Neuronal stem cell (in vitro differentiated cells): ENCODE measurements at regions not wholly inside any gene's neighbourhood (a gene's known extent, or its start where the extent isn't known, plus 50 kb on each side); places are given as distances from the start of the nearest gene placed in this dataset.
"Not testable (repeated sequence)": the region's sequence is repeated elsewhere in the genome, so short reads cannot be mapped to it uniquely, and the experiment has no call there.

Experiments
- DNase-seq: peaks from one replicate; pipeline ENCODE4 v3.0.0-alpha.2; 2013; ENCODE audit warnings: low spot score
- H2AFZ ChIP-seq: one replicate; pipeline ENCODE4 v1.6.1; 2013; ENCODE audit warnings: mild to moderate bottlenecking, low read length, inconsistent platforms
- H2AK5ac ChIP-seq: 2 replicates; pipeline ENCODE4 v1.6.1; 2013; ENCODE audit warnings: low read depth, mild to moderate bottlenecking, inconsistent platforms, low read length, moderate library complexity, mixed read lengths
- H2BK120ac ChIP-seq: 2 replicates; pipeline ENCODE4 v1.6.1; 2013; ENCODE audit warnings: low read depth, mild to moderate bottlenecking, inconsistent platforms, low read length, moderate library complexity, mixed read lengths
- H2BK12ac ChIP-seq: one replicate; pipeline ENCODE4 v1.6.1; 2013; ENCODE audit warnings: low read length, inconsistent platforms
- H2BK15ac ChIP-seq: 2 replicates; pipeline ENCODE4 v1.6.1; 2013; ENCODE audit warnings: mild to moderate bottlenecking, low read length, inconsistent platforms, mixed read lengths
- H2BK5ac ChIP-seq: one replicate; pipeline ENCODE4 v1.6.1; 2013; ENCODE audit warnings: inconsistent platforms, mild to moderate bottlenecking, low read length, moderate library complexity
- H3K14ac ChIP-seq: one replicate; pipeline ENCODE4 v1.6.1; 2013; ENCODE audit warnings: low read length, inconsistent platforms
- H3K18ac ChIP-seq: 2 replicates; pipeline ENCODE4 v1.6.1; 2013; ENCODE audit warnings: low read length, inconsistent platforms
- H3K23ac ChIP-seq: 2 replicates; pipeline ENCODE4 v1.6.1; 2013; ENCODE audit warnings: low read depth, mild to moderate bottlenecking, mixed read lengths, low read length, inconsistent platforms; ENCODE audit not compliant: poor library complexity
- H3K27ac ChIP-seq: replicated peaks from 3 replicates; pipeline ENCODE4 v1.5.1; 2013; ENCODE audit warnings: low read length, inconsistent platforms
- H3K27me3 ChIP-seq, 3 experiments: 2 replicates each; pipeline ENCODE4 v1.6.1; 2013; ENCODE audit warnings: low read length in 3 of 3, mild to moderate bottlenecking in 2 of 3, inconsistent platforms in 1 of 3, low read depth in 1 of 3, mixed read lengths in 1 of 3, moderate library complexity in 1 of 3; ENCODE audit not compliant: control insufficient read depth in 3 of 3, insufficient read depth in 3 of 3
- H3K36me3 ChIP-seq, 2 donors: replicated peaks in 1 of 2; 2 replicates each; pipeline ENCODE4 v1.6.1; 2013; ENCODE audit warnings: low read length in 2 of 2; ENCODE audit not compliant: control insufficient read depth in 2 of 2, insufficient read depth in 2 of 2
- H3K4ac ChIP-seq: 2 replicates; pipeline ENCODE4 v1.6.1; 2013; ENCODE audit warnings: inconsistent platforms, mild to moderate bottlenecking, low read length, moderate library complexity
- H3K4me1 ChIP-seq, 2 donors: 1 replicate in 1 of 2; 2 replicates in 1 of 2; pipeline ENCODE4 v1.6.1; 2013; ENCODE audit warnings: low read length in 2 of 2, low read depth in 1 of 2; ENCODE audit not compliant: control insufficient read depth in 2 of 2, insufficient read depth in 1 of 2
- H3K4me2 ChIP-seq: one replicate; pipeline ENCODE4 v1.6.1; 2013; ENCODE audit warnings: mild to moderate bottlenecking, low read length, inconsistent platforms; ENCODE audit not compliant: insufficient read depth, poor library complexity, severe bottlenecking
- H3K4me3 ChIP-seq, 2 donors: 2 replicates each; pipeline ENCODE4 v1.5.1; 2013; ENCODE audit warnings: low read length in 2 of 2, mild to moderate bottlenecking in 2 of 2, inconsistent platforms in 1 of 2, moderate library complexity in 1 of 2
- H3K79me1 ChIP-seq: one replicate; pipeline ENCODE4 v1.6.1; 2013; ENCODE audit warnings: low read depth, mild to moderate bottlenecking, inconsistent platforms, low read length, moderate library complexity
- H3K9ac ChIP-seq: one replicate; pipeline ENCODE4 v1.6.1; 2013; ENCODE audit warnings: mild to moderate bottlenecking, low read depth, low read length, inconsistent platforms; ENCODE audit not compliant: poor library complexity
- H3K9me3 ChIP-seq, 2 donors: replicated peaks in 1 of 2; 2 replicates each; pipeline versions ENCODE3 to v1.6.1; 2013; ENCODE audit warnings: low read length in 2 of 2, mild to moderate bottlenecking in 2 of 2, inconsistent platforms in 1 of 2, low read depth in 1 of 2, mixed read lengths in 1 of 2, moderate library complexity in 1 of 2; ENCODE audit not compliant: control insufficient read depth in 2 of 2, insufficient read depth in 1 of 2
- H4K8ac ChIP-seq: one replicate; pipeline ENCODE4 v1.6.1; 2013; ENCODE audit warnings: low read depth, mild to moderate bottlenecking, inconsistent platforms, low read length, moderate library complexity
- H4K91ac ChIP-seq: one replicate; pipeline ENCODE4 v1.6.1; 2013; ENCODE audit warnings: low read length, low read depth, mild to moderate bottlenecking, inconsistent platforms; ENCODE audit not compliant: poor library complexity
- WGBS, 2 donors: extraction: QIAGEN DNeasy Blood & Tissue Kit; methylation state at CpG; one replicate each; pipeline ENCODE4 v1.1.7; 2013; ENCODE audit warnings: missing lambda C conversion rate in 2 of 2, mixed read lengths in 1 of 2; ENCODE audit not compliant: insufficient read length in 2 of 2, insufficient replicate concordance in 1 of 2; ENCODE audit errors: extremely low coverage in 2 of 2; 5-methylcytosine and 5-hydroxymethylcytosine counted together

DNA sequence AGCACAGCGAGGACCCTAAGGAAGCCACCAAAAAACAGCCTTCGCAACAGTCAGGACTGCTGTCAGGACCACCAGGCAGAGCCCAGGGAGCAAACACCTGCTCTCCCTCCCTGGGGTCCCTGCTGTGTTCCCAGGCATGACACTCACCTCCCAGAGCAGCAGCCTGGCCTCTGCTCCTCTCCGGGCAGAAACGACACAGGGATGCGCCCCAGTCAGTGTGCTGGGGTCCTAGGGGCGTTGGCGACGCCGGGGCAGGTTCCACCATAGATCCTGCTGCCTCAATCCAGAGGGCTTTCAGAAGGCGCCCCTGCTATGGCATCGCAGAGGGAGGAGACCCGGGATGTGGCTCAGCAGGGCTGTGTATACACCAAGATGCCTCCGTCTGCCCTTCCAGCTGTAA, 169.7 kb upstream of the FOXD4L5 start:
- H4K91ac ChIP-seq, DNase-seq, H3K14ac ChIP-seq, H2AFZ ChIP-seq, H2BK15ac ChIP-seq, H3K4me1 ChIP-seq, H2BK5ac ChIP-seq, H3K9ac ChIP-seq, H3K79me1 ChIP-seq, H4K8ac ChIP-seq, H3K23ac ChIP-seq, H3K9me3 ChIP-seq, H3K4me3 ChIP-seq, H3K27ac ChIP-seq, H2AK5ac ChIP-seq, H3K36me3 ChIP-seq, H2BK120ac ChIP-seq, H3K27me3 ChIP-seq, H3K4me2 ChIP-seq, H3K4ac ChIP-seq, H3K18ac ChIP-seq, H2BK12ac ChIP-seq: not testable (repeated sequence)
- WGBS, 2 donors = no CpG with 5 or more reads among the region's 13 CpGs

DNA sequence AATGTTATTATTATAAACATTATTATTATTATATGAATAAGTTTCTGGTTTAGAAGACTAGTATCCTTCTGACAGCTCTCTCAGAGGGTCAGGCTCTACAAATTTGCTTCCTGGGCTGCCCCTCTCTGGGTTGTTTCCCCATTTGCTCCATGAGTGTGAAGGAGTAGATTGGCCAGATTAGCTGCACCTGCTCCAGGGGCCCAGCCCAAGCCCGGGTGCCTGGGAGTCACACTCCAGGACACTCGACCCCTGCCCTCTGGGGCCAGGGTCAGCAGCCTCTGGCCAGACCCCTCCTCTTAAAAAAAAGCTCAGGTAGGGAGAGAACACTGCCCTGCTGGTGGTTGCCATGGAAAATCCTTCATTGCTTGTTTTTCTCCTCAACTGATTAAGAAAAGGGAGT, 169.0 kb upstream of the FOXD4L5 start:
- not testable (repeated sequence) for H3K4me1 ChIP-seq, H3K4ac ChIP-seq, DNase-seq, H4K8ac ChIP-seq, H3K4me2 ChIP-seq, H3K4me3 ChIP-seq, H2AK5ac ChIP-seq, H3K9ac ChIP-seq, H3K9me3 ChIP-seq, H3K27ac ChIP-seq, H2AFZ ChIP-seq, H3K23ac ChIP-seq, H3K18ac ChIP-seq, H3K14ac ChIP-seq, H3K79me1 ChIP-seq, H2BK12ac ChIP-seq, H3K27me3 ChIP-seq, H4K91ac ChIP-seq, H2BK120ac ChIP-seq, H2BK5ac ChIP-seq, H3K36me3 ChIP-seq, H2BK15ac ChIP-seq
- no CpG with 5 or more reads among the region's 2 CpGs for WGBS, 2 donors

DNA sequence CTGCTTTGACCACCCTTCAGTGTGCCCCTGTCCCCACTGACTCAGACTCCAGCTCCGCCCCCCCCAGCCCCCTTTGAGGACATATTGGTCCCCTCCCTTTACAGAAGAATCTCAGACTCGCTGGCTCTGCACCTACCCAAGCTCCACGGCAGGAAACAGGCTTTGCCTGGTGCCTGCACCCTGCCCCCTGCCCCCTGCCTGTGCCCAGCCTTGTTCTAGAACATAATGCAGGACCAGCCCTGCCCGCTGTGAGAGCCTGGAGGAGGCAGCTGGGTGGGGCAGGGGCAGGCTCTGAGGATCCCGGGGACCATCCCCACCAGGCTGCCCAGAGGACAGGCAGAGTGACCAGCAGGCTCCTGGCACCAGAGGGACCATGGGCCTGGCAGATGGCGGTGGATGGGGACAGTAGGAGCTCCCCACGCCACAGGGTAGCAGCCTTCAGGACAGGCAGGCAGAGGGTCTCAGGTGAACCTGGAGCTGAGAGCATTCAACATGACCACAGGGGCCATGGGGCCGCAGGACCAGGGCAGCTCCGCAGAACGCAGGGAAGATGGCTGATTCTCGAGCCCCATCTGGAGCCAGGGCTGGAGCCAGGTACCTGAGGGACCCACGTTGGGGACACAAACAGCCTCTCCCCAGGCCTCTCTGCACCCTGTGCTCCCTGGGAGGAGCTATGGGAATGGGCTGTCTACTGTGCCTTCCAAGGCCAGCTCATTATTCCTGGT, 165.0 kb upstream of the FOXD4L5 start:
- H3K9ac ChIP-seq, H2BK120ac ChIP-seq, H2AFZ ChIP-seq, H3K23ac ChIP-seq, DNase-seq, H3K9me3 ChIP-seq, H4K8ac ChIP-seq, H3K27me3 ChIP-seq, H3K4me2 ChIP-seq, H3K79me1 ChIP-seq, H3K27ac ChIP-seq, H2BK12ac ChIP-seq, H2BK15ac ChIP-seq, H3K4ac ChIP-seq, H3K18ac ChIP-seq, H3K4me1 ChIP-seq, H4K91ac ChIP-seq, H2AK5ac ChIP-seq, H3K14ac ChIP-seq, H2BK5ac ChIP-seq, H3K36me3 ChIP-seq, H3K4me3 ChIP-seq: not testable (repeated sequence)
- WGBS, 2 donors = no CpG with 5 or more reads among the region's 12 CpGs

DNA sequence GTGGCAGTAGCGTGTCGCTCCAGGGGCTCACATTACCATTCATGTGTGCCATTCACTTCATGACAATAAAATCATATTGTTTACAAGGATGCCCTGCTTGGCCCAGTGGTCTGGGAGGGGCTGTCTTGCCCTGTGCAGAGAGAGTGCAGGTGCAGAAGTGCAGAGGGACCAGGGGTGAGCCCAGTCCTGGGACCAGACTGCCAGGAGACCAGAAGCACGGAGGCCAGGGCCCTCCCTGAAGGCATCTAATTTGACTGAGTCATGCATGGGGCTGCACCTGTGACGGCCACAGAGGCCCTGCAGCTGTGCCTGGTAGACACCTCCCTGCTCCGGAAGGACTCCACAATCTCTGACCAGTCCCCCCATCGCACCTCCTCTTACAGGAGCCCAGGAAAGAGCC, 164.4 kb upstream of the FOXD4L5 start:
- H3K18ac ChIP-seq = no peak overlapping the region
- no CpG with 5 or more reads among the region's 6 CpGs for WGBS, 2 donors
- H2BK120ac ChIP-seq = no peak overlapping the region
- no peak overlapping the region for H2BK5ac ChIP-seq
- no peak overlapping the region for H3K4me3 ChIP-seq
- no peaks in the 10 kb centered on the region for H3K9me3 ChIP-seq
- no peaks in the 10 kb centered on the region for H3K4me1 ChIP-seq
- no peak overlapping the region for H2AK5ac ChIP-seq
- H3K4ac ChIP-seq = no peak overlapping the region
- H4K91ac ChIP-seq = no peak overlapping the region
- no peaks in the 10 kb centered on the region for H3K36me3 ChIP-seq
- no peak overlapping the region for H3K9ac ChIP-seq
- DNase-seq = no peak
- no peak overlapping the region for H3K4me2 ChIP-seq
- no peak overlapping the region for H2BK15ac ChIP-seq
- no peak overlapping the region for H3K23ac ChIP-seq
- no peaks in the 10 kb centered on the region for H3K79me1 ChIP-seq
- no peak overlapping the region for H2AFZ ChIP-seq
- H3K27ac ChIP-seq = no peak overlapping the region
- H3K27me3 ChIP-seq = no peaks in the 10 kb centered on the region
- H3K14ac ChIP-seq = no peak overlapping the region
- no peak overlapping the region for H4K8ac ChIP-seq
- H2BK12ac ChIP-seq = no peak overlapping the region
